ENCODE measurements at regions not wholly inside any gene's neighbourhood (a gene's known extent, or its start where the extent isn't known, plus 50 kb on each side); places are given as distances from the start of the nearest gene placed in this dataset.

DNA sequence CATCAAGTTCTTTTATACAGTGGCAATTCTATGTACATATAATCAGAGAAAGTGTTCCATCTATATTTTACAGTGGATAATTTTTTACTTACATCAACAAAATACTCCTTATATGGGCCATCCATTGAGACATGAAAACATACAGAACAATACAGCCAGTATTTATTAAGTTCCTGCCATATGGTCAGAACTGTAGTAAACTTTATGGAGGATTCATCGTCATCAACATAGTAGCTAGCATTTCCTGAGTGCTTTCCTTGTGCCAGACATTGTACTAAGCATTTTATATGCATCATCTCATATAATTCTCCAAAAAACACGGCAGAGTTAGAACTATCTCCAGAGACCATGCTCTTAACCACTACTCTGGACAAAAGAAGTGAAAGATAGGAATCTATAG is 170.1 kb downstream of the CEP135 start:
- Histone ChIP-seq H2AFZ (no peak overlapping the region), H3K27ac (no peak overlapping the region), H3K36me3 (replicated peaks; ENCODE audit: insufficient read depth, low read depth) (no peaks in the 10 kb centered on the region), H3K27me3 (no peaks in the 10 kb centered on the region), H3K79me2 (peaks cover 6% of the 10 kb centered on the region), H3K4me2 (no peak overlapping the region), H3K9me2 (replicated peaks; ENCODE audit: insufficient read depth) (no peaks in the 10 kb centered on the region), H4K20me1 (ENCODE audit: insufficient read depth, poor library complexity, severe bottlenecking) (no peaks in the 10 kb centered on the region), H3K4me1 (ENCODE audit: insufficient read depth) (no peaks in the 10 kb centered on the region), H3K4me3 (no peak overlapping the region), H3K9me3 (ENCODE audit: low read depth) (no peaks in the 10 kb centered on the region)
- DNase-seq (ENCODE audit: low spot score), result no peak
- no peak for TF ChIP-seq EZH2phosphoT487 (IDR thresholded peaks at IDR 0.05; ENCODE audit: low read depth, severe bottlenecking, unreplicated experiment)
- whole genome bisulfite sequencing (ENCODE audit: low lambda C conversion rate, missing lambda C conversion rate), result 71% methylated on average over 2 of the region's 2 CpGs

DNA sequence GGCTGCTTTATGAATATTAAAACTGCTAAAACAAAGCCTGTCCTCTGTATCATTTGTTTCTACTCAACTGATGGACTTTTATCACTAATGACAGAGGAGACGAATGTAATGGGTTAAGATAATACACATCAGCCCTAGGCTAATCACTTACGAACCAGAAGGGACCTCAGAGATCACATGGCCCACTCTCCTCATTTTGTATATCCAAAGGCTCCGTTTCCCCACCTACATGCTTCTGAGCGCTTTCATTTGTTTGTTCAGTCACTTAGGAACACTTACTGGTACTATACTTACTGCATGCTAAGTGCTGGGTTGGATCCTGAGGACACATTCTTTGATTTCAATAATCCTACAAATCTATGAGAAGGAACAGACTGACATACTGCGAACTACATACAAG is 169.3 kb downstream of the CEP135 start:
- TF ChIP-seq, protein P1, sequence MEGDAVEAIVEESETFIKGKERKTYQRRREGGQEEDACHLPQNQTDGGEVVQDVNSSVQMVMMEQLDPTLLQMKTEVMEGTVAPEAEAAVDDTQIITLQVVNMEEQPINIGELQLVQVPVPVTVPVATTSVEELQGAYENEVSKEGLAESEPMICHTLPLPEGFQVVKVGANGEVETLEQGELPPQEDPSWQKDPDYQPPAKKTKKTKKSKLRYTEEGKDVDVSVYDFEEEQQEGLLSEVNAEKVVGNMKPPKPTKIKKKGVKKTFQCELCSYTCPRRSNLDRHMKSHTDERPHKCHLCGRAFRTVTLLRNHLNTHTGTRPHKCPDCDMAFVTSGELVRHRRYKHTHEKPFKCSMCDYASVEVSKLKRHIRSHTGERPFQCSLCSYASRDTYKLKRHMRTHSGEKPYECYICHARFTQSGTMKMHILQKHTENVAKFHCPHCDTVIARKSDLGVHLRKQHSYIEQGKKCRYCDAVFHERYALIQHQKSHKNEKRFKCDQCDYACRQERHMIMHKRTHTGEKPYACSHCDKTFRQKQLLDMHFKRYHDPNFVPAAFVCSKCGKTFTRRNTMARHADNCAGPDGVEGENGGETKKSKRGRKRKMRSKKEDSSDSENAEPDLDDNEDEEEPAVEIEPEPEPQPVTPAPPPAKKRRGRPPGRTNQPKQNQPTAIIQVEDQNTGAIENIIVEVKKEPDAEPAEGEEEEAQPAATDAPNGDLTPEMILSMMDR (IDR thresholded peaks at IDR 0.05; ENCODE audit: poor library complexity), result no peak
- TF ChIP-seq EZH2 (IDR thresholded peaks at IDR 0.05; ENCODE audit: borderline replicate concordance) (no peak), EZH2phosphoT487 (IDR thresholded peaks at IDR 0.05; ENCODE audit: low read depth, severe bottlenecking, unreplicated experiment) (no peak)
- H3K4me2 ChIP-seq, result no peak overlapping the region
- no peak overlapping the region for H2AFZ ChIP-seq
- no peaks in the 10 kb centered on the region for H3K36me3 ChIP-seq (replicated peaks; ENCODE audit: insufficient read depth, low read depth)
- peaks cover 12% of the 10 kb centered on the region for H3K79me2 ChIP-seq
- no peaks in the 10 kb centered on the region for H3K9me2 ChIP-seq (replicated peaks; ENCODE audit: insufficient read depth)
- no peak for DNase-seq (ENCODE audit: low spot score)
- no peaks in the 10 kb centered on the region for H3K27me3 ChIP-seq
- no peaks in the 10 kb centered on the region for H3K9me3 ChIP-seq (ENCODE audit: low read depth)
- H4K20me1 ChIP-seq (ENCODE audit: insufficient read depth, poor library complexity, severe bottlenecking), result no peaks in the 10 kb centered on the region
- H3K4me3 ChIP-seq, result no peak overlapping the region
- WGBS (ENCODE audit: low lambda C conversion rate, missing lambda C conversion rate), result 63% methylated on average over 5 of the region's 5 CpGs
- H3K27ac ChIP-seq, result no peak overlapping the region
- no peaks in the 10 kb centered on the region for H3K4me1 ChIP-seq (ENCODE audit: insufficient read depth)

DNA sequence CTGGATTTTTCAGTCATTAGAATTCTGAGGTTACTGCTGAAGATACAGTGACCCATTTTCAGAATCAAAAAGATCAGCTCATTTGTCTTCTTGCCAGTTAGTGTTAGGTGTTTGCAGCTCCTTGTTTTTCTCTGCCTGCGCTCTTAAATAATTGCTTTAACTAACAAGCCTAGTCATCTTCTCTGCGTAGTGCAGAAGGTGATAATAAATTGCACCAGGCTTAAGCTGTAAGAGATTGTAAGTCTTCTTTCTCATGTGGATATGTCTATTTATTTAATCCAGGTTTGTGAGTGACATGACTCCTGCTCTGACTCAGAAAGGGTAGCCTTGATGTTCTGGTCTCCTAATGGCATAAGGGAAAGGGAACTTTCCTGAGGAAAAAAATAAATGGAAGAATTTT is 167.2 kb downstream of the CEP135 start:
- 78% methylated on average over 2 of the region's 2 CpGs for WGBS (ENCODE audit: low lambda C conversion rate, missing lambda C conversion rate)
- Histone ChIP-seq H3K9me3 (ENCODE audit: low read depth) (no peaks in the 10 kb centered on the region), H3K4me3 (no peak overlapping the region), H3K4me2 (no peak overlapping the region), H3K27ac (no peak overlapping the region), H4K20me1 (ENCODE audit: insufficient read depth, poor library complexity, severe bottlenecking) (no peaks in the 10 kb centered on the region), H2AFZ (no peak overlapping the region), H3K79me2 (peaks cover 13% of the 10 kb centered on the region), H3K36me3 (replicated peaks; ENCODE audit: insufficient read depth, low read depth) (no peaks in the 10 kb centered on the region), H3K27me3 (no peaks in the 10 kb centered on the region), H3K4me1 (ENCODE audit: insufficient read depth) (peaks cover 4% of the 10 kb centered on the region), H3K9me2 (replicated peaks; ENCODE audit: insufficient read depth) (no peaks in the 10 kb centered on the region)
- TF ChIP-seq EZH2phosphoT487 (IDR thresholded peaks at IDR 0.05; ENCODE audit: low read depth, severe bottlenecking, unreplicated experiment) (no peak), EZH2 (IDR thresholded peaks at IDR 0.05; ENCODE audit: borderline replicate concordance) (no peak)
- TF ChIP-seq, protein P1 (IDR thresholded peaks at IDR 0.05; ENCODE audit: poor library complexity), result no peak
- DNase-seq (ENCODE audit: low spot score), result no peak

DNA sequence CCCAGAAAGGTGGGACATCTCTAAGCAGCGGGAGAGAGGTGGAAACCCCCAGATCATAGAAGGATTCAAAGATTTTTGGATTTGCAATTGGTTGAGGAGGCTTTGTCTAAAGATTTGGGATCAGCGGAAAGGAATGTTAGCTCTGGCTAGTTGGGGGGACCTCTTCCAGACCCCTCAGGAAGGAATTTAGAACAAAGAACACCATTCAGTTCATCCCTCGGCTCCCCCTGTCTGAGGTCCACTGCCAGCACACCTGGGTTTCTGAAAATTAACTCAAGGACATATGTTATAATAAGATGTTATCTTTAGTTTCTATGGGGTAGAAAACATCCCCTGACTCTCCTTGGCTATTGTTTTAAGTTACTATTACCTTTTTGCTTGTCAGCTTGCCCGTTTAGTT is 163.6 kb downstream of the CEP135 start:
- H3K4me2 ChIP-seq, result no peak overlapping the region
- WGBS (ENCODE audit: low lambda C conversion rate, missing lambda C conversion rate), result 90% methylated on average over 4 of the region's 4 CpGs

More for the DNA sequence above, 163.6 kb downstream of the CEP135 start:
- H2AFZ ChIP-seq, result no peak overlapping the region
- H3K79me2 ChIP-seq, result peaks cover 23% of the 10 kb centered on the region
- H3K4me1 ChIP-seq (ENCODE audit: insufficient read depth), result peaks cover 4% of the 10 kb centered on the region
- H3K27me3 ChIP-seq, result no peaks in the 10 kb centered on the region
- no peaks in the 10 kb centered on the region for H4K20me1 ChIP-seq (ENCODE audit: insufficient read depth, poor library complexity, severe bottlenecking)
- no peaks in the 10 kb centered on the region for H3K36me3 ChIP-seq (replicated peaks; ENCODE audit: insufficient read depth, low read depth)
- DNase-seq (ENCODE audit: low spot score), result no peak
- no peaks in the 10 kb centered on the region for H3K9me2 ChIP-seq (replicated peaks; ENCODE audit: insufficient read depth)
- H3K4me3 ChIP-seq, result no peak overlapping the region
- no peaks in the 10 kb centered on the region for H3K9me3 ChIP-seq (ENCODE audit: low read depth)
- H3K27ac ChIP-seq, result no peak overlapping the region
- TF ChIP-seq EZH2 (IDR thresholded peaks at IDR 0.05; ENCODE audit: borderline replicate concordance) (no peak), EZH2phosphoT487 (IDR thresholded peaks at IDR 0.05; ENCODE audit: low read depth, severe bottlenecking, unreplicated experiment) (no peak)
- TF ChIP-seq, protein P1 (IDR thresholded peaks at IDR 0.05; ENCODE audit: poor library complexity), result no peak
